Brain microvascular endothelial cell (primary cell): ENCODE measurements at regions not wholly inside any gene's neighbourhood (a gene's known extent, or its start where the extent isn't known, plus 50 kb on each side); places are given as distances from the start of the nearest gene placed in this dataset.

Experiments used
- DNase-seq: peaks from one replicate; pipeline ENCODE4 v3.0.0-alpha.2; 2020
- H3K27ac ChIP-seq: fragments of 250-450 bp; sonication (Bioruptor Pico); 2 replicates; pipeline ENCODE4 v1.5.1; 2020; ENCODE audit warnings: mild to moderate bottlenecking, moderate library complexity
- H3K27me3 ChIP-seq: fragments of 250-450 bp; sonication (Bioruptor Pico); replicated peaks from 2 replicates; pipeline ENCODE4 v1.5.1; 2020; ENCODE audit warnings: mild to moderate bottlenecking
- H3K36me3 ChIP-seq: fragments of 250-450 bp; sonication (Bioruptor Pico); replicated peaks from 2 replicates; pipeline ENCODE4 v1.5.1; 2020; ENCODE audit warnings: mild to moderate bottlenecking
- H3K4me3 ChIP-seq: 2 replicates; pipeline ENCODE4 v1.5.1; 2011; ENCODE audit warnings: low read depth, mild to moderate bottlenecking, control low read depth, low read length, moderate library complexity
- CTCF ChIP-seq: IDR thresholded peaks from 2 replicates; pipeline ENCODE4 v1.5.1; 2011; ENCODE audit warnings: low read depth, mild to moderate bottlenecking, moderate library complexity, low read length, control low read depth, inconsistent platforms; ENCODE audit errors: missing control alignments
- in situ Hi-C: cut with HindIII; loops from 2 replicates; pipeline ENCODE4 v1.10.0; 2017; ENCODE audit warnings: low sequenced_read_pairs, low pct_ligation_motif_present

GRCh38 chr4:13701937-13702446 is 74.5 kb upstream of the BOD1L1 start:
- H3K27me3 ChIP-seq, result no peaks in the 10 kb centered on the region
- no peak overlapping the region for H3K27ac ChIP-seq
- in situ Hi-C loops, result no loop called here
- no peak for TF ChIP-seq CTCF
- H3K4me3 ChIP-seq, result no peak overlapping the region
- DNase-seq, result peak; percentile 11
- H3K36me3 ChIP-seq, result no peaks in the 10 kb centered on the region

GRCh38 chr4:13703096-13703495 is 75.6 kb upstream of the BOD1L1 start:
- Histone ChIP-seq H3K4me3 (no peak overlapping the region), H3K27me3 (no peaks in the 10 kb centered on the region), H3K36me3 (no peaks in the 10 kb centered on the region), H3K27ac (no peak overlapping the region)
- no peak for TF ChIP-seq CTCF
- in situ Hi-C loops, result no loop called here
- DNase-seq, result no peak

GRCh38 chr4:13704035-13704434 is 76.5 kb upstream of the BOD1L1 start:
- Histone ChIP-seq H3K4me3 (no peak overlapping the region), H3K27ac (no peak overlapping the region), H3K36me3 (no peaks in the 10 kb centered on the region), H3K27me3 (no peaks in the 10 kb centered on the region)
- no peak for DNase-seq
- in situ Hi-C loops, result no loop called here
- TF ChIP-seq CTCF, result no peak

- H3K27me3 ChIP-seq, result no peaks in the 10 kb centered on the region
- no peak overlapping the region for H3K4me3 ChIP-seq
- H3K36me3 ChIP-seq, result no peaks in the 10 kb centered on the region
- H3K27ac ChIP-seq, result no peak overlapping the region
- no peak for DNase-seq
- in situ Hi-C loops, result no loop called here
- no peak for TF ChIP-seq CTCF
These were observed 77.2 kb upstream of the BOD1L1 start for GRCh38 chr4:13704761-13705160.

- no peak for TF ChIP-seq CTCF
- no peak for DNase-seq
- Histone ChIP-seq H3K27me3 (no peaks in the 10 kb centered on the region), H3K4me3 (no peak overlapping the region), H3K27ac (no peak overlapping the region), H3K36me3 (no peaks in the 10 kb centered on the region)
- in situ Hi-C loops, result no loop called here
These were observed 78.1 kb upstream of the BOD1L1 start for GRCh38 chr4:13705521-13706041.

- no peaks in the 10 kb centered on the region for H3K27me3 ChIP-seq
- no peak for DNase-seq
- H3K4me3 ChIP-seq, result no peak overlapping the region
- in situ Hi-C loops, result no loop called here
- no peaks in the 10 kb centered on the region for H3K36me3 ChIP-seq
- TF ChIP-seq CTCF, result no peak
- H3K27ac ChIP-seq, result no peak overlapping the region
These were observed 78.6 kb upstream of the BOD1L1 start for GRCh38 chr4:13706120-13706519.
